Adrenal gland (tissue), 9 donors: ENCODE measurements at regions not wholly inside any gene's neighbourhood (a gene's known extent, or its start where the extent isn't known, plus 50 kb on each side); places are given as distances from the start of the nearest gene placed in this dataset.

Experiments
- DNase-seq, 7 donors: peaks; one replicate each; pipeline ENCODE4 v3.0.0-alpha.2; 2019 to 2020
- H3K27ac ChIP-seq, 5 donors: fragments of 200-600 bp; sonication (generic) in 4 of 5; 1 replicate in 3 of 5; 2 replicates in 2 of 5; pipeline versions ENCODE4 v1.5.1 to v1.8.0; 2016 to 2020; ENCODE audit warnings: mild to moderate bottlenecking in 1 of 5
- H3K27me3 ChIP-seq: fragments of 200-600 bp; 2 replicates; pipeline ENCODE4 v1.8.0; 2021
- H3K36me3 ChIP-seq, 2 donors: fragments of 200-600 bp; replicated peaks in 1 of 2; 1 replicate in 1 of 2; 2 replicates in 1 of 2; pipeline versions ENCODE4 v1.5.1 to v1.8.0; 2018 to 2022
- H3K4me1 ChIP-seq, 2 donors: fragments of 200-600 bp; replicated peaks in 1 of 2; 1 replicate in 1 of 2; 2 replicates in 1 of 2; pipeline versions ENCODE4 v1.5.1 to v1.8.0; 2018 to 2021
- H3K4me3 ChIP-seq, 4 donors: fragments of 200-600 bp; sonication (generic) in 3 of 4; one replicate each; pipeline ENCODE4 v1.5.1; 2016 to 2018
- H3K9me3 ChIP-seq, 3 donors: fragments of 200-600 bp; sonication (generic) in 1 of 3; replicated peaks in 1 of 3; 1 replicate in 2 of 3; 2 replicates in 1 of 3; pipeline versions ENCODE4 v1.5.1 to v1.8.0; 2016 to 2021
- CTCF ChIP-seq, 6 experiments: fragments of 450-650 bp in 4 of 6; fragments of 200-600 bp in 2 of 6; sonication (generic) in 1 of 6; IDR thresholded peaks; 1 replicate in 5 of 6; 2 replicates in 1 of 6; pipeline versions ENCODE4 v1.5.1 to v1.8.0; 2016 to 2021; ENCODE audit warnings: antibody characterized with exemption in 6 of 6, mild to moderate bottlenecking in 2 of 6, moderate library complexity in 1 of 6
- POLR2A ChIP-seq, 2 donors: fragments of 450-650 bp; IDR thresholded peaks; one replicate each; pipeline ENCODE4 v1.6.1; 2017; ENCODE audit warnings: antibody characterized with exemption in 2 of 2, mild to moderate bottlenecking in 2 of 2, moderate library complexity in 1 of 2
- WGBS, 4 donors: extraction: QIAGEN DNeasy Blood & Tissue Kit in 2 of 4; methylation state at CpG; one replicate each; pipeline versions ENCODE4 v1.1.5 to v1.1.7; 2013 to 2017; 5-methylcytosine and 5-hydroxymethylcytosine counted together
- intact Hi-C, 2 donors: fragments of 100-400 bp; cut with DNase I; formaldehyde crosslinking; loops; one replicate each; pipeline versions ENCODE4 v1.14.1 to v1.15.0; 2022 to 2023
- donor health status: healthy with polysubstance abuse.
- donor health status: Bipolar disorder and iron deficiency.
- donor health status: DM: yes; HTN: yes; CAD: no.
- donor health status: DM: no; HTN: no; CAD: no.
- donor health status: DM: no; HTN: no; CAD: no.

- DNase-seq = no peak
- no peak for TF ChIP-seq CTCF (IDR thresholded peaks at IDR 0.05)
- TF ChIP-seq POLR2A (IDR thresholded peaks at IDR 0.05) = no peak
These were observed 149.4 kb downstream of the ELAVL4 start for GRCh38 chr1:50257940-50258685.

GRCh38 chr1:50257029-50257428 is 148.3 kb downstream of the ELAVL4 start:
- Histone ChIP-seq H3K27me3 (no peaks in the 10 kb centered on the region), H3K36me3 (no peaks in the 10 kb centered on the region), H3K4me1 (no peaks in the 10 kb centered on the region), H3K27ac (no peak overlapping the region), H3K4me3 (no peak overlapping the region), H3K9me3 (no peaks in the 10 kb centered on the region)
- 69 to 82% (median 72%) methylated on average over 1 of the region's 1 CpG for WGBS, 4 donors
- DNase-seq = no peak
- TF ChIP-seq POLR2A (IDR thresholded peaks at IDR 0.05) = no peak
- no peak for TF ChIP-seq CTCF (IDR thresholded peaks at IDR 0.05)
- intact Hi-C loops = no loop called here

More at GRCh38 chr1:50257940-50258685, 149.4 kb downstream of the ELAVL4 start:
- Histone ChIP-seq H3K27me3 (no peaks in the 10 kb centered on the region), H3K36me3 (no peaks in the 10 kb centered on the region), H3K4me3 (no peak overlapping the region), H3K27ac (no peak overlapping the region), H3K4me1 (no peaks in the 10 kb centered on the region), H3K9me3 (no peaks in the 10 kb centered on the region)
- intact Hi-C loops = no loop called here
- WGBS, 4 donors = 60 to 88% (median 79%) methylated on average over 2 of the region's 2 CpGs
